WTC11 (cell line): ENCODE measurements at regions not wholly inside any gene's neighbourhood (a gene's known extent, or its start where the extent isn't known, plus 50 kb on each side); places are given as distances from the start of the nearest gene placed in this dataset.
"Not testable (repeated sequence)": the region's sequence is repeated elsewhere in the genome, so short reads cannot be mapped to it uniquely, and the experiment has no call there.

Experiments
- ATAC-seq: fragments of 200-7000 bp; cut with Tn5 transposase; 2 replicates; pipeline ENCODE4 v1.10.0; 2021; ENCODE audit warnings: mild to moderate bottlenecking, moderate library complexity
- CTCF ChIA-PET: fragments of 300-600 bp; sonication (Branson Sonifier 250); formaldehyde crosslinking; loops from one replicate; lab custom pipeline; 2021; ENCODE audit warnings: antibody characterized with exemption; lab: Charles Lee
- POLR2A ChIA-PET: fragments of 350-600 bp; sonication (Branson Sonifier 250); formaldehyde crosslinking; loops from one replicate; lab custom pipeline; 2021; ENCODE audit warnings: antibody characterized with exemption; lab: Charles Lee
- DNase-seq: peaks from one replicate; pipeline ENCODE4 v3.0.0; 2021; ENCODE audit warnings: low spot score
- H3K27ac Mint-ChIP-seq: 2 replicates; pipeline ENCODE4 v1.8.0; 2021; ENCODE audit warnings: mixed read lengths
- H3K27me3 Mint-ChIP-seq: 2 replicates; pipeline ENCODE4 v1.8.0; 2021; ENCODE audit warnings: low read depth, mild to moderate bottlenecking, moderate library complexity, mixed read lengths
- H3K36me3 Mint-ChIP-seq: 2 replicates; pipeline ENCODE4 v1.8.0; 2021; ENCODE audit warnings: mixed read lengths
- H3K4me1 Mint-ChIP-seq: 2 replicates; pipeline ENCODE4 v1.8.0; 2022; ENCODE audit warnings: mixed read lengths
- H3K4me3 Mint-ChIP-seq: 2 replicates; pipeline ENCODE4 v1.8.0; 2021; ENCODE audit warnings: mild to moderate bottlenecking, moderate library complexity, mixed read lengths
- H3K9me3 Mint-ChIP-seq: 2 replicates; pipeline ENCODE4 v1.8.0; 2021; ENCODE audit warnings: mixed read lengths
- CREB1 ChIP-seq: sonication (generic); formaldehyde crosslinking; IDR thresholded peaks from 2 replicates; pipeline ENCODE4 v1.8.0; 2023; ENCODE audit warnings: mild to moderate bottlenecking, missing genetic modification reagents
- ETV6 ChIP-seq: sonication (generic); formaldehyde crosslinking; IDR thresholded peaks from 2 replicates; pipeline ENCODE4 v1.8.1; 2022; ENCODE audit warnings: mild to moderate bottlenecking, missing genetic modification reagents
- FOXP1 ChIP-seq: sonication (generic); formaldehyde crosslinking; IDR thresholded peaks from 2 replicates; pipeline ENCODE4 v1.8.0; 2022; ENCODE audit warnings: missing genetic modification reagents, mild to moderate bottlenecking, moderate library complexity, borderline replicate concordance
- GRHL2 ChIP-seq: fragments of 250-450 bp; sonication (Bioruptor Pico); IDR thresholded peaks from 2 replicates; pipeline ENCODE4 v1.8.0; 2022; ENCODE audit warnings: mild to moderate bottlenecking, moderate library complexity; ENCODE audit not compliant: insufficient replicate concordance, severe bottlenecking
- GTF2I ChIP-seq: fragments of 250-450 bp; sonication (Bioruptor Pico); conservative IDR thresholded peaks from 2 replicates; pipeline ENCODE4 v1.4.0; 2021; ENCODE audit warnings: mild to moderate bottlenecking
- IRF2 ChIP-seq: sonication (generic); formaldehyde crosslinking; IDR thresholded peaks from 2 replicates; pipeline ENCODE4 v1.8.0; 2022; ENCODE audit warnings: low read depth, missing genetic modification reagents, borderline replicate concordance
- OVOL2 ChIP-seq: fragments of 250-450 bp; sonication (Bioruptor Pico); IDR thresholded peaks from 2 replicates; pipeline ENCODE4 v1.9.0; 2021; ENCODE audit warnings: mild to moderate bottlenecking, borderline replicate concordance
- SMAD4 ChIP-seq: sonication (generic); formaldehyde crosslinking; IDR thresholded peaks from 2 replicates; pipeline ENCODE4 v1.8.0; 2022; ENCODE audit warnings: mild to moderate bottlenecking, missing genetic modification reagents
- TEAD4 ChIP-seq: sonication (generic); formaldehyde crosslinking; IDR thresholded peaks from 2 replicates; pipeline ENCODE4 v1.8.0; 2022; ENCODE audit warnings: mild to moderate bottlenecking, missing genetic modification reagents
- ZNF232 ChIP-seq: sonication (generic); formaldehyde crosslinking; IDR thresholded peaks from 2 replicates; pipeline ENCODE4 v1.8.0; 2022; ENCODE audit warnings: mild to moderate bottlenecking, missing genetic modification reagents
- ZNF396 ChIP-seq: fragments of 250-450 bp; sonication (Bioruptor Pico); IDR thresholded peaks from 2 replicates; pipeline ENCODE4 v1.8.0; 2021; ENCODE audit warnings: mild to moderate bottlenecking, moderate library complexity, borderline replicate concordance
- TF ChIP-seq, protein P1 (sequence below): sonication (generic); formaldehyde crosslinking; IDR thresholded peaks from 2 replicates; pipeline ENCODE4 v1.8.1; 2022; ENCODE audit warnings: mild to moderate bottlenecking, missing genetic modification reagents, moderate library complexity, borderline replicate concordance
- TF ChIP-seq, protein P2 (sequence below): fragments of 250-450 bp; sonication (Bioruptor Pico); IDR thresholded peaks from 2 replicates; pipeline ENCODE4 v1.9.0; 2021; ENCODE audit warnings: mild to moderate bottlenecking
- TF ChIP-seq, protein P3 (sequence below): sonication (generic); formaldehyde crosslinking; IDR thresholded peaks from 2 replicates; pipeline ENCODE4 v1.8.1; 2022; ENCODE audit warnings: low read depth, mild to moderate bottlenecking, moderate library complexity, missing genetic modification reagents, borderline replicate concordance
- TF ChIP-seq, protein P4 (sequence below): sonication (generic); formaldehyde crosslinking; IDR thresholded peaks from 2 replicates; pipeline ENCODE4 v1.8.1; 2023; ENCODE audit warnings: mild to moderate bottlenecking, moderate library complexity, missing genetic modification reagents
- TF ChIP-seq, protein P5 (sequence below): sonication (generic); formaldehyde crosslinking; IDR thresholded peaks from 2 replicates; pipeline ENCODE4 v1.8.1; 2022; ENCODE audit warnings: low read depth, missing genetic modification reagents, borderline replicate concordance

DNA sequence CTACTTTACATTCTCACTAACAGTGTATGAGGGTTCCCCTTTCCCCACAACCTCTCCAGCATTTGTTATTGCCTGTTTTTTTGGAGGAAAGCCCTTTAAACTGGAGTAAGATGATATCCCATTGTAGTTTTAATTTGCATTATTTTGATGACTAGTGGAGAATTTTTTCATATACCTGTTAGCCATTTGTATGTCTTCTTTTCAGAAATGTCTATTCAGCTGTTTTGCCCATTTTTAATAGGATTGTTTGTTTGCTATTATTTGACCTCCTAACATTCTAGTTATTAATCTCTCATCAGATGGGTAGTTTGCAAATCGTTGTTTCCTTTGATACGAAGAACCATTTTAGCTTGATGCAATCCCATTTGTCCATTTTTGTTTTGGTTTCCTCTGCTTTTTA is 165.0 kb downstream of the GLUL start:
- TF ChIP-seq, protein P1, sequence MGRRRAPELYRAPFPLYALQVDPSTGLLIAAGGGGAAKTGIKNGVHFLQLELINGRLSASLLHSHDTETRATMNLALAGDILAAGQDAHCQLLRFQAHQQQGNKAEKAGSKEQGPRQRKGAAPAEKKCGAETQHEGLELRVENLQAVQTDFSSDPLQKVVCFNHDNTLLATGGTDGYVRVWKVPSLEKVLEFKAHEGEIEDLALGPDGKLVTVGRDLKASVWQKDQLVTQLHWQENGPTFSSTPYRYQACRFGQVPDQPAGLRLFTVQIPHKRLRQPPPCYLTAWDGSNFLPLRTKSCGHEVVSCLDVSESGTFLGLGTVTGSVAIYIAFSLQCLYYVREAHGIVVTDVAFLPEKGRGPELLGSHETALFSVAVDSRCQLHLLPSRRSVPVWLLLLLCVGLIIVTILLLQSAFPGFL (CRISPR knock-in tag) = no peak
- Mint-ChIP-seq H3K36me3 (no peaks in the 10 kb centered on the region), H3K27me3 (peaks cover 5% of the 10 kb centered on the region), H3K27ac (no peak overlapping the region), H3K4me3 (no peak overlapping the region), H3K4me1 (peaks cover 26% of the 10 kb centered on the region), H3K9me3 (peaks cover 8% of the 10 kb centered on the region)
- ChIA-PET CTCF (no interaction called here), POLR2A (no interaction called here)
- ATAC-seq (no peak), DNase-seq (no peak)

DNA sequence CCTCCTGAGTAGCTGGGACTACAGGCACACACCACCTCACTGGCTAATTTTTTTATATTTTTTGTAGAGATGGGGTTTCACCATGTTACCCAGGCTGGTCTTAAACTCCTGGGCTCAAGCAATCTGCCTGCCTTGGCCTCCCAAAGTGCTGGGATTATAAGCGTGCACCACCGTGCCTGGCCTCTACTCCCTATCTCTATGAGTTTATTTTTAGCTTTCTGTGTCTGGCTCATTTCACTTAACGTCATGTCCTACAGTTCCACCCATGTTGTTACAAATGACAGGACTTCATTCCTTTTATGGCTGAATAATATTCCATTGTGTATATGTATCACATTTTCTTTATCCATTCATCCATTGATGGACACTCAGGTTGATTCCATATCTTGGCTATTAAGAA is 164.2 kb upstream of the ZNF648 start:
- H3K27me3 Mint-ChIP-seq, H3K36me3 Mint-ChIP-seq, H3K27ac Mint-ChIP-seq, ATAC-seq, DNase-seq, H3K4me3 Mint-ChIP-seq, POLR2A ChIA-PET, CTCF ChIA-PET: not testable (repeated sequence)
- Mint-ChIP-seq H3K9me3 (peaks cover 11% of the 10 kb centered on the region), H3K4me1 (peaks cover 23% of the 10 kb centered on the region)

DNA sequence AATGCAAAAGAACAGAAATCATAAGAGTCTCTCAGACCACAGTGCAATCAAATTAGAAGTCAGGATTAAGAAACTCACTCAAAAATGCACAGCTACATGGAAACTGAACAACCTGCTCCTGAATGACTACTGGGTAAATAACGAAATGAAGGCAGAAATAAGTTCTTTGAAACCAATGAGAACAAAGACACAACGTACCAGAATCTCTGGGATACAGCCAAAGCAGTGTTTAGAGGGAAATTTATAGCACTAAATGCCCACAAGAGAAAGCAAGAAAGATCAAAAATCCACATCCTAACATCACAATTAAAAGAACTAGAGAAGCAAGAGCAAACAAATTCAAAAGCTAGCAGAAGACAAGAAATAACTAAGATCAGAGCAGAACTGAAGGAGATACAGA is 160.5 kb upstream of the ZNF648 start:
- H3K4me3 Mint-ChIP-seq, H3K36me3 Mint-ChIP-seq, H3K4me1 Mint-ChIP-seq, ATAC-seq, H3K27me3 Mint-ChIP-seq, POLR2A ChIA-PET, H3K27ac Mint-ChIP-seq, CTCF ChIA-PET, DNase-seq: not testable (repeated sequence)
- peaks cover 22% of the 10 kb centered on the region for H3K9me3 Mint-ChIP-seq

DNA sequence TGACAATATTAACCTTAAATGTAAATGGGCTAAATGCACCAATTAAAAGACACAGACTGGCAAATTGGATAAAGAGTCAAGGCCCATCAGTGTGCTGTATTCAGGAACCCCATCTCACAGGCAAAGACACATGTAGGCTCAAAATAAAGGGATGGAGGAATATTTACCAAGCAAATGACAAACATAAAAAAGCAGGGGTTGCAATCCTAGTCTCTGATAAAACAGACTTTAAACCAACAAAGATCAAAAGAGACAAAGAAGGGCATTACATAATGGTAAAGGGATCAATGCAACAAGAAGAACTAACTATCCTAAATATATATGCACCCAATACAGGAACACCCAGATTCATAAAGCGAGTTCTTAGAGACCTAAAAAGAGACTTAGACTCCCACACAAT is 159.9 kb upstream of the ZNF648 start:
- H3K4me1 Mint-ChIP-seq, CTCF ChIA-PET, H3K4me3 Mint-ChIP-seq, H3K27ac Mint-ChIP-seq, H3K27me3 Mint-ChIP-seq, POLR2A ChIA-PET, DNase-seq, H3K36me3 Mint-ChIP-seq, ATAC-seq: not testable (repeated sequence)
- H3K9me3 Mint-ChIP-seq = peaks cover 22% of the 10 kb centered on the region

DNA sequence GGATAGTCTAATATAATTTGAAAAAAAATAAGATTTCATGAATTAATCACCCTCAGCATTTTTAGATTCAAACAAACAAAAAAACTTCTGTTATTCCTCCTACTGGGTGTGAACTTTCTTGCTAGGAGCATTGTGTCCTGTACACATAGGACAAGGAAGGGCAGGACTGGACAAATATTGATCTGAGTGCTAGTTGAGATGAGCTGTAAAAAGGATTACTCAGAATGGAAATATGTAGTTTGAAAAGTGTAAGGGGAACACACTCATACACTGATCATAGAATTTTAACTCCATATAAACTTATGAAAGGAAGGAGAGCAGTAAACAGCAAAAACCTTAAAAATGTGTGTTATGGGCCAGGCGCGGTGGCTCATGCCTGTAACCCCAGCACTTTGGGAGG is 156.5 kb upstream of the ZNF648 start:
- H3K36me3 Mint-ChIP-seq = peaks cover 6% of the 10 kb centered on the region; the same call in 1 of the 2 replicates
- H3K9me3 Mint-ChIP-seq = peaks cover 22% of the 10 kb centered on the region
- H3K4me3 Mint-ChIP-seq = no peak overlapping the region
- TF ChIP-seq ZNF396 (no peak), ETV6 (CRISPR knock-in tag) (no peak), GTF2I (CRISPR knock-in tag) (no peak), TEAD4 (CRISPR knock-in tag) (no peak), OVOL2 (CRISPR knock-in tag) (no peak), IRF2 (CRISPR knock-in tag) (no peak), SMAD4 (CRISPR knock-in tag) (no peak), GRHL2 (CRISPR knock-in tag) (no peak), FOXP1 (CRISPR knock-in tag) (no peak), CREB1 (no peak), ZNF232 (CRISPR knock-in tag) (no peak)
- TF ChIP-seq, protein P2, sequence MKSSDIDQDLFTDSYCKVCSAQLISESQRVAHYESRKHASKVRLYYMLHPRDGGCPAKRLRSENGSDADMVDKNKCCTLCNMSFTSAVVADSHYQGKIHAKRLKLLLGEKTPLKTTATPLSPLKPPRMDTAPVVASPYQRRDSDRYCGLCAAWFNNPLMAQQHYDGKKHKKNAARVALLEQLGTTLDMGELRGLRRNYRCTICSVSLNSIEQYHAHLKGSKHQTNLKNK = no peak
- TF ChIP-seq, protein P3, sequence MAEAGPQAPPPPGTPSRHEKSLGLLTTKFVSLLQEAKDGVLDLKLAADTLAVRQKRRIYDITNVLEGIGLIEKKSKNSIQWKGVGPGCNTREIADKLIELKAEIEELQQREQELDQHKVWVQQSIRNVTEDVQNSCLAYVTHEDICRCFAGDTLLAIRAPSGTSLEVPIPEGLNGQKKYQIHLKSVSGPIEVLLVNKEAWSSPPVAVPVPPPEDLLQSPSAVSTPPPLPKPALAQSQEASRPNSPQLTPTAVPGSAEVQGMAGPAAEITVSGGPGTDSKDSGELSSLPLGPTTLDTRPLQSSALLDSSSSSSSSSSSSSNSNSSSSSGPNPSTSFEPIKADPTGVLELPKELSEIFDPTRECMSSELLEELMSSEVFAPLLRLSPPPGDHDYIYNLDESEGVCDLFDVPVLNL = no peak
- TF ChIP-seq, protein P4, sequence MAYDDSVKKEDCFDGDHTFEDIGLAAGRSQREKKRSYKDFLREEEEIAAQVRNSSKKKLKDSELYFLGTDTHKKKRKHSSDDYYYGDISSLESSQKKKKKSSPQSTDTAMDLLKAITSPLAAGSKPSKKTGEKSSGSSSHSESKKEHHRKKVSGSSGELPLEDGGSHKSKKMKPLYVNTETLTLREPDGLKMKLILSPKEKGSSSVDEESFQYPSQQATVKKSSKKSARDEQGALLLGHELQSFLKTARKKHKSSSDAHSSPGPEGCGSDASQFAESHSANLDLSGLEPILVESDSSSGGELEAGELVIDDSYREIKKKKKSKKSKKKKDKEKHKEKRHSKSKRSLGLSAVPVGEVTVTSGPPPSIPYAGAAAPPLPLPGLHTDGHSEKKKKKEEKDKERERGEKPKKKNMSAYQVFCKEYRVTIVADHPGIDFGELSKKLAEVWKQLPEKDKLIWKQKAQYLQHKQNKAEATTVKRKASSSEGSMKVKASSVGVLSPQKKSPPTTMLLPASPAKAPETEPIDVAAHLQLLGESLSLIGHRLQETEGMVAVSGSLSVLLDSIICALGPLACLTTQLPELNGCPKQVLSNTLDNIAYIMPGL (CRISPR knock-in tag) = no peak
- TF ChIP-seq, protein P5, sequence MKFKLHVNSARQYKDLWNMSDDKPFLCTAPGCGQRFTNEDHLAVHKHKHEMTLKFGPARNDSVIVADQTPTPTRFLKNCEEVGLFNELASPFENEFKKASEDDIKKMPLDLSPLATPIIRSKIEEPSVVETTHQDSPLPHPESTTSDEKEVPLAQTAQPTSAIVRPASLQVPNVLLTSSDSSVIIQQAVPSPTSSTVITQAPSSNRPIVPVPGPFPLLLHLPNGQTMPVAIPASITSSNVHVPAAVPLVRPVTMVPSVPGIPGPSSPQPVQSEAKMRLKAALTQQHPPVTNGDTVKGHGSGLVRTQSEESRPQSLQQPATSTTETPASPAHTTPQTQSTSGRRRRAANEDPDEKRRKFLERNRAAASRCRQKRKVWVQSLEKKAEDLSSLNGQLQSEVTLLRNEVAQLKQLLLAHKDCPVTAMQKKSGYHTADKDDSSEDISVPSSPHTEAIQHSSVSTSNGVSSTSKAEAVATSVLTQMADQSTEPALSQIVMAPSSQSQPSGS (CRISPR knock-in tag) = no peak
- no peak overlapping the region for H3K27ac Mint-ChIP-seq
- no peaks in the 10 kb centered on the region for H3K4me1 Mint-ChIP-seq
- H3K27me3 Mint-ChIP-seq = no peaks in the 10 kb centered on the region; the same call in 1 of the 2 replicates
- no peak for DNase-seq
- POLR2A ChIA-PET = no interaction called here
- ATAC-seq = no peak
- CTCF ChIA-PET = no interaction called here
